ENCODE measurements at regions not wholly inside any gene's neighbourhood (a gene's known extent, or its start where the extent isn't known, plus 50 kb on each side); places are given as distances from the start of the nearest gene placed in this dataset.

DNA sequence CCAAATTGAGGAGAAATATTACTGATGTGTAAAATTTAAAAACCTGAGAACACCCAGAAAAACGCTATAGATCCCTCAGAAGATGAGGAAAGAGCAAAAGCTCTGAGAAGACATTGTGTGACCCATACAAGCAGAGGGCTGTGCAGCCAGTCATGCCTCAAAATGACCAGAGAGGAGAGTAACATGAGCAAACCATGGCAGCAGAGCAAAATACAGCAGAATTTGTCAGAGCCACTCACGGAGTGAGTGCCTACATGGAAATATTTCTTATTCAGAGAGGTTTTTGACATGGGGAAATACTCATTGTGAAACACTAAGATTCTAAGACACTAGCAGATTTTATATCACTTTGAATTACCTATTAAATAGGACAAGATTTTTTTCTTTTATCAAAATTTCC is 96.8 kb upstream of the DNAJC10 start:
- Histone ChIP-seq H3K36me3 (ENCODE audit: control insufficient read depth in 2 of 2, insufficient read depth in 1 of 2, low read length in 2 of 2) (no peaks in the 10 kb centered on the region), H3K4me3 (ENCODE audit: low read depth, low read length) (no peak overlapping the region), H3K4me1 (ENCODE audit: control insufficient read depth, insufficient read depth, low read length) (peaks cover 6% of the 10 kb centered on the region), H3K9me3 (ENCODE audit: control insufficient read depth, insufficient read depth, low read depth, low read length) (no peaks in the 10 kb centered on the region), H3K27ac (ENCODE audit: extremely low read depth, low read depth, low read length) (no peak overlapping the region)
- CTCF ChIA-PET: no interaction called here
- TF ChIP-seq, protein P1, sequence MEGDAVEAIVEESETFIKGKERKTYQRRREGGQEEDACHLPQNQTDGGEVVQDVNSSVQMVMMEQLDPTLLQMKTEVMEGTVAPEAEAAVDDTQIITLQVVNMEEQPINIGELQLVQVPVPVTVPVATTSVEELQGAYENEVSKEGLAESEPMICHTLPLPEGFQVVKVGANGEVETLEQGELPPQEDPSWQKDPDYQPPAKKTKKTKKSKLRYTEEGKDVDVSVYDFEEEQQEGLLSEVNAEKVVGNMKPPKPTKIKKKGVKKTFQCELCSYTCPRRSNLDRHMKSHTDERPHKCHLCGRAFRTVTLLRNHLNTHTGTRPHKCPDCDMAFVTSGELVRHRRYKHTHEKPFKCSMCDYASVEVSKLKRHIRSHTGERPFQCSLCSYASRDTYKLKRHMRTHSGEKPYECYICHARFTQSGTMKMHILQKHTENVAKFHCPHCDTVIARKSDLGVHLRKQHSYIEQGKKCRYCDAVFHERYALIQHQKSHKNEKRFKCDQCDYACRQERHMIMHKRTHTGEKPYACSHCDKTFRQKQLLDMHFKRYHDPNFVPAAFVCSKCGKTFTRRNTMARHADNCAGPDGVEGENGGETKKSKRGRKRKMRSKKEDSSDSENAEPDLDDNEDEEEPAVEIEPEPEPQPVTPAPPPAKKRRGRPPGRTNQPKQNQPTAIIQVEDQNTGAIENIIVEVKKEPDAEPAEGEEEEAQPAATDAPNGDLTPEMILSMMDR (tag by site-specific recombination; IDR thresholded peaks at IDR 0.05): no peak
- TF ChIP-seq WT1 (tag by site-specific recombination; IDR thresholded peaks at IDR 0.05) (no peak), REPIN1 (tag by site-specific recombination; IDR thresholded peaks at IDR 0.05; ENCODE audit: low read depth) (no peak), ZNF514 (tag by site-specific recombination; IDR thresholded peaks at IDR 0.05) (no peak), BCL11B (tag by site-specific recombination; IDR thresholded peaks at IDR 0.05; ENCODE audit: low read depth) (no peak), ZNF76 (tag by site-specific recombination; IDR thresholded peaks at IDR 0.05; ENCODE audit: borderline replicate concordance, low read depth) (no peak), ZNF529 (tag by site-specific recombination; IDR thresholded peaks at IDR 0.05; ENCODE audit: insufficient replicate concordance) (no peak), ZNF169 (tag by site-specific recombination; IDR thresholded peaks at IDR 0.05) (no peak), SCRT2 (tag by site-specific recombination; IDR thresholded peaks at IDR 0.05) (no peak), ZSCAN16 (tag by site-specific recombination; IDR thresholded peaks at IDR 0.05) (no peak), ZNF114 (tag by site-specific recombination; IDR thresholded peaks at IDR 0.05) (no peak), ZBTB21 (tag by site-specific recombination; IDR thresholded peaks at IDR 0.05) (no peak), KLF8 (tag by site-specific recombination; IDR thresholded peaks at IDR 0.05) (no peak), IKZF3 (tag by site-specific recombination; IDR thresholded peaks at IDR 0.05) (no peak), KLF7 (tag by site-specific recombination; IDR thresholded peaks at IDR 0.05; ENCODE audit: borderline replicate concordance) (no peak)
- TF ChIP-seq, protein P2, sequence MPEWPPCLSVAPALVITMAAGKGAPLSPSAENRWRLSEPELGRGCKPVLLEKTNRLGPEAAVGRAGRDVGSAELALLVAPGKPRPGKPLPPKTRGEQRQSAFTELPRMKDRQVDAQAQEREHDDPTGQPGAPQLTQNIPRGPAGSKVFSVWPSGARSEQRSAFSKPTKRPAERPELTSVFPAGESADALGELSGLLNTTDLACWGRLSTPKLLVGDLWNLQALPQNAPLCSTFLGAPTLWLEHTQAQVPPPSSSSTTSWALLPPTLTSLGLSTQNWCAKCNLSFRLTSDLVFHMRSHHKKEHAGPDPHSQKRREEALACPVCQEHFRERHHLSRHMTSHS (tag by site-specific recombination; IDR thresholded peaks at IDR 0.05): no peak
- TF ChIP-seq, protein P3, sequence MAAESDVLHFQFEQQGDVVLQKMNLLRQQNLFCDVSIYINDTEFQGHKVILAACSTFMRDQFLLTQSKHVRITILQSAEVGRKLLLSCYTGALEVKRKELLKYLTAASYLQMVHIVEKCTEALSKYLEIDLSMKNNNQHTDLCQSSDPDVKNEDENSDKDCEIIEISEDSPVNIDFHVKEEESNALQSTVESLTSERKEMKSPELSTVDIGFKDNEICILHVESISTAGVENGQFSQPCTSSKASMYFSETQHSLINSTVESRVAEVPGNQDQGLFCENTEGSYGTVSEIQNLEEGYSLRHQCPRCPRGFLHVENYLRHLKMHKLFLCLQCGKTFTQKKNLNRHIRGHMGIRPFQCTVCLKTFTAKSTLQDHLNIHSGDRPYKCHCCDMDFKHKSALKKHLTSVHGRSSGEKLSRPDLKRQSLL (tag by site-specific recombination; IDR thresholded peaks at IDR 0.05): no peak
- TF ChIP-seq, protein P4, sequence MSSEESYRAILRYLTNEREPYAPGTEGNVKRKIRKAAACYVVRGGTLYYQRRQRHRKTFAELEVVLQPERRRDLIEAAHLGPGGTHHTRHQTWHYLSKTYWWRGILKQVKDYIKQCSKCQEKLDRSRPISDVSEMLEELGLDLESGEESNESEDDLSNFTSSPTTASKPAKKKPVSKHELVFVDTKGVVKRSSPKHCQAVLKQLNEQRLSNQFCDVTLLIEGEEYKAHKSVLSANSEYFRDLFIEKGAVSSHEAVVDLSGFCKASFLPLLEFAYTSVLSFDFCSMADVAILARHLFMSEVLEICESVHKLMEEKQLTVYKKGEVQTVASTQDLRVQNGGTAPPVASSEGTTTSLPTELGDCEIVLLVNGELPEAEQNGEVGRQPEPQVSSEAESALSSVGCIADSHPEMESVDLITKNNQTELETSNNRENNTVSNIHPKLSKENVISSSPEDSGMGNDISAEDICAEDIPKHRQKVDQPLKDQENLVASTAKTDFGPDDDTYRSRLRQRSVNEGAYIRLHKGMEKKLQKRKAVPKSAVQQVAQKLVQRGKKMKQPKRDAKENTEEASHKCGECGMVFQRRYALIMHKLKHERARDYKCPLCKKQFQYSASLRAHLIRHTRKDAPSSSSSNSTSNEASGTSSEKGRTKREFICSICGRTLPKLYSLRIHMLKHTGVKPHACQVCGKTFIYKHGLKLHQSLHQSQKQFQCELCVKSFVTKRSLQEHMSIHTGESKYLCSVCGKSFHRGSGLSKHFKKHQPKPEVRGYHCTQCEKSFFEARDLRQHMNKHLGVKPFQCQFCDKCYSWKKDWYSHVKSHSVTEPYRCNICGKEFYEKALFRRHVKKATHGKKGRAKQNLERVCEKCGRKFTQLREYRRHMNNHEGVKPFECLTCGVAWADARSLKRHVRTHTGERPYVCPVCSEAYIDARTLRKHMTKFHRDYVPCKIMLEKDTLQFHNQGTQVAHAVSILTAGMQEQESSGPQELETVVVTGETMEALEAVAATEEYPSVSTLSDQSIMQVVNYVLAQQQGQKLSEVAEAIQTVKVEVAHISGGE (tag by site-specific recombination; conservative IDR thresholded peaks at IDR 0.05; ENCODE audit: low read depth): no peak
- POLR2A ChIA-PET: no interaction called here

DNA sequence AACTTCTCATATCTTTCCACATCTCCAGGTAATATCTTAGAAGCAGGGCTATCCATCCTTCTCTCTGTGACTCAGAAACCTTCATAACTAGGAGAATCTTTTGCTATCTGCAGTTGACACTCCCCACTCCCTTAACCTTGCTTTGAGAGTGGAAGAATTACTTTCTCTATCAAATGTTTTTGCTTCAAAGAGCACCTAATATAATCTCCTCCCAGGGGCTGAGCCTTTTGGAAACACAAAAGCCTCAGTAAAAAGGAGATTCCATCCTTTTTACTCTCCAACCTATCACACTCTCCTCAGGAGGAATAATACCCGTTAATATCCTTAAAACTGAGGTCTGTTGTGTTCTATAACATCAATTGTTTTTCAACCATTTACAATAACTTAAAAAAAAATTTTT is 94.9 kb upstream of the DNAJC10 start:
- Histone ChIP-seq H3K9me3 (ENCODE audit: control insufficient read depth, insufficient read depth, low read depth, low read length) (no peaks in the 10 kb centered on the region), H3K4me1 (ENCODE audit: control insufficient read depth, insufficient read depth, low read length) (peaks cover 6% of the 10 kb centered on the region), H3K4me3 (ENCODE audit: low read depth, low read length) (no peak overlapping the region), H3K36me3 (ENCODE audit: control insufficient read depth in 2 of 2, insufficient read depth in 1 of 2, low read length in 2 of 2) (no peaks in the 10 kb centered on the region), H3K27ac (ENCODE audit: extremely low read depth, low read depth, low read length) (no peak overlapping the region)
- CTCF ChIA-PET: no interaction called here
- POLR2A ChIA-PET: no interaction called here
- TF ChIP-seq WT1 (tag by site-specific recombination; IDR thresholded peaks at IDR 0.05): no peak
- no peak for TF ChIP-seq ZNF544 (tag by site-specific recombination; IDR thresholded peaks at IDR 0.05)
- TF ChIP-seq ZNF350 (tag by site-specific recombination; IDR thresholded peaks at IDR 0.05): no peak
- TF ChIP-seq ZNF335 (tag by site-specific recombination; conservative IDR thresholded peaks at IDR 0.05): no peak
- TF ChIP-seq ZNF121 (tag by site-specific recombination; IDR thresholded peaks at IDR 0.05): no peak
- TF ChIP-seq, protein P5, sequence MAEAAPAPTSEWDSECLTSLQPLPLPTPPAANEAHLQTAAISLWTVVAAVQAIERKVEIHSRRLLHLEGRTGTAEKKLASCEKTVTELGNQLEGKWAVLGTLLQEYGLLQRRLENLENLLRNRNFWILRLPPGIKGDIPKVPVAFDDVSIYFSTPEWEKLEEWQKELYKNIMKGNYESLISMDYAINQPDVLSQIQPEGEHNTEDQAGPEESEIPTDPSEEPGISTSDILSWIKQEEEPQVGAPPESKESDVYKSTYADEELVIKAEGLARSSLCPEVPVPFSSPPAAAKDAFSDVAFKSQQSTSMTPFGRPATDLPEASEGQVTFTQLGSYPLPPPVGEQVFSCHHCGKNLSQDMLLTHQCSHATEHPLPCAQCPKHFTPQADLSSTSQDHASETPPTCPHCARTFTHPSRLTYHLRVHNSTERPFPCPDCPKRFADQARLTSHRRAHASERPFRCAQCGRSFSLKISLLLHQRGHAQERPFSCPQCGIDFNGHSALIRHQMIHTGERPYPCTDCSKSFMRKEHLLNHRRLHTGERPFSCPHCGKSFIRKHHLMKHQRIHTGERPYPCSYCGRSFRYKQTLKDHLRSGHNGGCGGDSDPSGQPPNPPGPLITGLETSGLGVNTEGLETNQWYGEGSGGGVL (tag by site-specific recombination; IDR thresholded peaks at IDR 0.05): no peak
- TF ChIP-seq KLF1 (tag by site-specific recombination; IDR thresholded peaks at IDR 0.05): no peak
- TF ChIP-seq SP7 (tag by site-specific recombination; IDR thresholded peaks at IDR 0.05): no peak
- TF ChIP-seq SCRT2 (tag by site-specific recombination; IDR thresholded peaks at IDR 0.05): no peak
- TF ChIP-seq ZNF658 (tag by site-specific recombination; IDR thresholded peaks at IDR 0.05): no peak
- no peak for TF ChIP-seq ZNF677 (tag by site-specific recombination; IDR thresholded peaks at IDR 0.05)
- no peak for TF ChIP-seq ZNF311 (tag by site-specific recombination; IDR thresholded peaks at IDR 0.05; ENCODE audit: borderline replicate concordance)
- TF ChIP-seq ZNF629 (tag by site-specific recombination; IDR thresholded peaks at IDR 0.05): no peak

Measured in HEK293 (cell line).